K562 (cell line): ENCODE measurements at regions not wholly inside any gene's neighbourhood (a gene's known extent, or its start where the extent isn't known, plus 50 kb on each side); places are given as distances from the start of the nearest gene placed in this dataset.

Experiments used
- ATAC-seq: fragments of 200-7000 bp; cut with Tn5 transposase; 3 replicates; pipeline ENCODE4 v1.9.1; 2020; ENCODE audit warnings: moderate library complexity
- BruUV-seq: library from RNA; stranded (reverse); fragments of 400-500 nt; replicated peaks from 2 replicates; lab custom pipeline; 2021; lab: Mats Ljungman, UMichigan
- CTCF ChIA-PET: fragments of 300-600 bp; formaldehyde crosslinking; extraction: SDS; loops from one replicate; lab custom pipeline; 2021; ENCODE audit warnings: low intra/inter-chr PET ratio; lab: Yijun Ruan, JAX
- POLR2A ChIA-PET: fragments of 300-600, 350-650 bp; sonication (Branson Sonifier 250); formaldehyde crosslinking; extraction: SDS; loops from one replicate; lab custom pipeline; 2021; ENCODE audit warnings: antibody characterized with exemption, inconsistent platforms; lab: Yijun Ruan, JAX
- DNase-seq, 4 experiments: peaks; one replicate each; pipeline versions ENCODE4 v3.0.0 to v3.0.0-alpha.2; 2011 to 2018; ENCODE audit warnings: low spot score in 3 of 4, mixed read lengths in 3 of 4; ENCODE audit errors: extremely low read depth in 1 of 4
- FAIRE-seq: peaks from 2 replicates; lab custom pipeline; 2011; peaks lifted over from hg19 to GRCh38; lab: Jason Lieb, UNC
- H2AFZ ChIP-seq: 2 replicates; pipeline ENCODE4 v1.6.0; 2011; ENCODE audit warnings: low read depth, low read length, control low read depth, inconsistent platforms
- H3K27ac ChIP-seq: fragments of 200-600 bp; 3 replicates; pipeline ENCODE4 v1.8.0; 2011; ENCODE audit warnings: low read depth, mild to moderate bottlenecking, control low read depth, inconsistent platforms, low read length, moderate library complexity, mixed read lengths; ENCODE audit errors: extremely low read depth
- H3K27me3 ChIP-seq, 2 experiments: fragments of 300-600 bp in 1 of 2; 2 replicates in 1 of 2; 3 replicates in 1 of 2; pipeline versions ENCODE4 v1.6.0 to v1.8.0; 2011; ENCODE audit warnings: inconsistent platforms in 2 of 2, low read length in 2 of 2, mild to moderate bottlenecking in 1 of 2, mixed read lengths in 1 of 2, moderate library complexity in 1 of 2; ENCODE audit not compliant: control insufficient read depth in 2 of 2, insufficient read depth in 2 of 2
- H3K36me3 ChIP-seq: fragments of 300-600 bp; 3 replicates; pipeline ENCODE4 v1.8.0; 2011; ENCODE audit warnings: mild to moderate bottlenecking, low read length, inconsistent platforms; ENCODE audit not compliant: control insufficient read depth, insufficient read depth
- H3K4me1 ChIP-seq, 2 experiments: fragments of 200-600 bp in 1 of 2; replicated peaks in 1 of 2; 2 replicates in 1 of 2; 3 replicates in 1 of 2; pipeline versions ENCODE4 v1.5.1 to v1.8.0; 2011; ENCODE audit warnings: inconsistent platforms in 2 of 2, low read length in 2 of 2, mild to moderate bottlenecking in 1 of 2, mixed read lengths in 1 of 2, moderate library complexity in 1 of 2; ENCODE audit not compliant: control insufficient read depth in 2 of 2, insufficient read depth in 2 of 2
- H3K4me2 ChIP-seq: 2 replicates; pipeline ENCODE4 v1.6.1; 2011; ENCODE audit warnings: low read length, control low read depth, inconsistent platforms, mixed read lengths; ENCODE audit not compliant: insufficient read depth
- H3K4me3 ChIP-seq: fragments of 200-600 bp; sonication (generic), shearing (Covaris generic); 2 replicates; pipeline ENCODE4 v1.5.1; 2016; ENCODE audit warnings: control low read depth, inconsistent platforms
- H3K79me2 ChIP-seq: fragments of 200-600 bp; 3 replicates; pipeline ENCODE4 v1.8.0; 2011; ENCODE audit warnings: low read length, inconsistent platforms; ENCODE audit not compliant: control insufficient read depth, insufficient read depth
- H3K9ac ChIP-seq, 2 experiments: 2 replicates each; pipeline versions ENCODE4 v1.6.0 to v1.6.1; 2011; ENCODE audit warnings: low read depth in 2 of 2, low read length in 2 of 2, control low read depth in 1 of 2, inconsistent platforms in 1 of 2, mild to moderate bottlenecking in 1 of 2, mixed read lengths in 1 of 2; ENCODE audit not compliant: insufficient read depth in 1 of 2
- H3K9me1 ChIP-seq: one replicate; pipeline ENCODE4 v1.6.0; 2011; ENCODE audit warnings: inconsistent platforms, mild to moderate bottlenecking, low read length, moderate library complexity; ENCODE audit not compliant: control insufficient read depth, insufficient read depth
- H3K9me3 ChIP-seq: replicated peaks from 2 replicates; pipeline ENCODE4 v1.5.1; 2011; ENCODE audit warnings: low read depth, low read length, inconsistent platforms; ENCODE audit not compliant: control insufficient read depth, insufficient read depth
- H4K20me1 ChIP-seq: replicated peaks from 2 replicates; pipeline ENCODE4 v1.6.1; 2011; ENCODE audit warnings: low read length, inconsistent platforms, mixed read lengths; ENCODE audit not compliant: control insufficient read depth, insufficient read depth
- CCAR2 ChIP-seq: fragments of 200-400 bp; formaldehyde crosslinking; IDR thresholded peaks from 2 replicates; pipeline ENCODE4 v1.6.1; 2017; ENCODE audit warnings: mild to moderate bottlenecking, low read depth, low read length
- CSDE1 ChIP-seq, 2 experiments: fragments of 450-650 bp; IDR thresholded peaks; 2 replicates each; pipeline ENCODE4 v1.6.1; 2016; ENCODE audit warnings: mild to moderate bottlenecking in 1 of 2
- DNMT1 ChIP-seq: fragments of 450-650 bp; IDR thresholded peaks from 2 replicates; pipeline ENCODE4 v1.6.1; 2016; ENCODE audit warnings: antibody characterized with exemption, mild to moderate bottlenecking
- KAT2B ChIP-seq: IDR thresholded peaks from one replicate; pipeline ENCODE4 v1.6.1; 2012; ENCODE audit warnings: low read depth, mild to moderate bottlenecking, control low read depth, inconsistent platforms, low read length, moderate library complexity
- L3MBTL2 ChIP-seq: fragments of 450-650 bp; IDR thresholded peaks from 2 replicates; pipeline ENCODE4 v1.6.1; 2016; ENCODE audit warnings: mild to moderate bottlenecking, moderate library complexity
- SAFB ChIP-seq: fragments of 200-400 bp; formaldehyde crosslinking; IDR thresholded peaks from 2 replicates; pipeline ENCODE4 v1.6.1; 2017; ENCODE audit warnings: low read depth, low read length, borderline replicate concordance
- SMC3 ChIP-seq: conservative IDR thresholded peaks from 2 replicates; pipeline ENCODE4 v1.6.1; 2011; ENCODE audit warnings: low read depth, low read length, improper control_type of control experiment; ENCODE audit not compliant: insufficient read depth
- SNAPC5 ChIP-seq: fragments of 250-450 bp; sonication (Bioruptor Pico); IDR thresholded peaks from 2 replicates; pipeline ENCODE4 v1.8.0; 2021; ENCODE audit warnings: moderate library complexity, mild to moderate bottlenecking, inconsistent platforms
- SREBF2 ChIP-seq: sonication (generic); formaldehyde crosslinking; IDR thresholded peaks from 2 replicates; pipeline ENCODE4 v1.4.0; 2020; ENCODE audit warnings: mild to moderate bottlenecking, missing genetic modification reagents
- TCF3 ChIP-seq: sonication (generic); formaldehyde crosslinking; IDR thresholded peaks from 2 replicates; pipeline ENCODE4 v1.4.0; 2020; ENCODE audit warnings: mild to moderate bottlenecking, missing genetic modification reagents
- THRAP3 ChIP-seq: fragments of 450-650 bp; IDR thresholded peaks from 2 replicates; pipeline ENCODE4 v1.6.1; 2016; ENCODE audit warnings: mild to moderate bottlenecking, inconsistent platforms, borderline replicate concordance
- ZBTB9 ChIP-seq: fragments of 450-650 bp; formaldehyde crosslinking; IDR thresholded peaks from 2 replicates; pipeline ENCODE4 v1.4.0; 2020; ENCODE audit warnings: mild to moderate bottlenecking, moderate library complexity
- ZNF584 ChIP-seq: fragments of 200-800 bp; sonication (Bioruptor generic); IDR thresholded peaks from 2 replicates; pipeline ENCODE4 v1.6.1; 2016; ENCODE audit warnings: low read depth, mild to moderate bottlenecking, missing genetic modification characterization, missing compliant biosample characterization
- WGBS: fragments of 100-300 bp; shearing (Covaris generic); methylation state at CpG from one replicate; pipeline ENCODE4 v1.1.6; 2016; ENCODE audit warnings: low coverage, mixed read lengths; ENCODE audit not compliant: insufficient coverage; ENCODE audit errors: missing lambda C conversion rate; 5-methylcytosine and 5-hydroxymethylcytosine counted together
- in situ Hi-C: fragments of 300-500 bp; cut with MboI; formaldehyde crosslinking; loops from 4 replicates; pipeline ENCODE4 v1.15.0; 2018; ENCODE audit warnings: inconsistent platforms, mixed read lengths
- intact Hi-C: fragments of 100-400 bp; cut with micrococcal nuclease; formaldehyde crosslinking; loops from 2 replicates; pipeline ENCODE4 v1.14.2; 2022
- TF ChIP-seq, protein P1 (sequence below): fragments of 450-650 bp; IDR thresholded peaks from 2 replicates; pipeline ENCODE4 v1.6.1; 2018; ENCODE audit not compliant: partially characterized antibody
- TF ChIP-seq, protein P2 (sequence below): sonication (generic); formaldehyde crosslinking; IDR thresholded peaks from 2 replicates; pipeline ENCODE4 v1.8.1; 2022; ENCODE audit warnings: missing genetic modification reagents

- H3K4me3 ChIP-seq = no peak overlapping the region
- DNase-seq (no peak), ATAC-seq (no peak), FAIRE-seq (no peak)
- intact Hi-C loops = no loop called here
- TF ChIP-seq CCAR2 (no peak), SAFB (no peak), DNMT1 (no peak), CSDE1 (IDR thresholded peaks at IDR 0.05) (no peak), ZBTB9 (CRISPR knock-in tag) (no peak), KAT2B (no peak), SREBF2 (CRISPR knock-in tag) (no peak), SNAPC5 (CRISPR knock-in tag) (no peak), SMC3 (no peak), TCF3 (CRISPR knock-in tag) (no peak), ZNF584 (CRISPR knock-in tag) (no peak), L3MBTL2 (no peak), THRAP3 (no peak)
- TF ChIP-seq, protein P1, sequence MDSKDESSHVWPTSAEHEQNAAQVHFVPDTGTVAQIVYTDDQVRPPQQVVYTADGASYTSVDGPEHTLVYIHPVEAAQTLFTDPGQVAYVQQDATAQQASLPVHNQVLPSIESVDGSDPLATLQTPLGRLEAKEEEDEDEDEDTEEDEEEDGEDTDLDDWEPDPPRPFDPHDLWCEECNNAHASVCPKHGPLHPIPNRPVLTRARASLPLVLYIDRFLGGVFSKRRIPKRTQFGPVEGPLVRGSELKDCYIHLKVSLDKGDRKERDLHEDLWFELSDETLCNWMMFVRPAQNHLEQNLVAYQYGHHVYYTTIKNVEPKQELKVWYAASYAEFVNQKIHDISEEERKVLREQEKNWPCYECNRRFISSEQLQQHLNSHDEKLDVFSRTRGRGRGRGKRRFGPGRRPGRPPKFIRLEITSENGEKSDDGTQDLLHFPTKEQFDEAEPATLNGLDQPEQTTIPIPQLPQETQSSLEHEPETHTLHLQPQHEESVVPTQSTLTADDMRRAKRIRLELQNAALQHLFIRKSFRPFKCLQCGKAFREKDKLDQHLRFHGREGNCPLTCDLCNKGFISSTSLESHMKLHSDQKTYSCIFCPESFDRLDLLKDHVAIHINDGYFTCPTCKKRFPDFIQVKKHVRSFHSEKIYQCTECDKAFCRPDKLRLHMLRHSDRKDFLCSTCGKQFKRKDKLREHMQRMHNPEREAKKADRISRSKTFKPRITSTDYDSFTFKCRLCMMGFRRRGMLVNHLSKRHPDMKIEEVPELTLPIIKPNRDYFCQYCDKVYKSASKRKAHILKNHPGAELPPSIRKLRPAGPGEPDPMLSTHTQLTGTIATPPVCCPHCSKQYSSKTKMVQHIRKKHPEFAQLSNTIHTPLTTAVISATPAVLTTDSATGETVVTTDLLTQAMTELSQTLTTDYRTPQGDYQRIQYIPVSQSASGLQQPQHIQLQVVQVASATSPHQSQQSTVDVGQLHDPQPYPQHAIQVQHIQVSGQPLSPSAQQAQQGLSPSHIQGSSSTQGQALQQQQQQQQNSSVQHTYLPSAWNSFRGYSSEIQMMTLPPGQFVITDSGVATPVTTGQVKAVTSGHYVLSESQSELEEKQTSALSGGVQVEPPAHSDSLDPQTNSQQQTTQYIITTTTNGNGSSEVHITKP = no peak
- TF ChIP-seq, protein P2, sequence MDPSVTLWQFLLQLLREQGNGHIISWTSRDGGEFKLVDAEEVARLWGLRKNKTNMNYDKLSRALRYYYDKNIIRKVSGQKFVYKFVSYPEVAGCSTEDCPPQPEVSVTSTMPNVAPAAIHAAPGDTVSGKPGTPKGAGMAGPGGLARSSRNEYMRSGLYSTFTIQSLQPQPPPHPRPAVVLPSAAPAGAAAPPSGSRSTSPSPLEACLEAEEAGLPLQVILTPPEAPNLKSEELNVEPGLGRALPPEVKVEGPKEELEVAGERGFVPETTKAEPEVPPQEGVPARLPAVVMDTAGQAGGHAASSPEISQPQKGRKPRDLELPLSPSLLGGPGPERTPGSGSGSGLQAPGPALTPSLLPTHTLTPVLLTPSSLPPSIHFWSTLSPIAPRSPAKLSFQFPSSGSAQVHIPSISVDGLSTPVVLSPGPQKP (CRISPR knock-in tag) = no peak
- CTCF ChIA-PET = no interaction called here
- WGBS = 0% methylated on average over 1 of the region's 1 CpG
- no peak overlapping the region for H2AFZ ChIP-seq
- H3K9me3 ChIP-seq = no peaks in the 10 kb centered on the region
- H3K27me3 ChIP-seq = no peaks in the 10 kb centered on the region
- no peaks in the 10 kb centered on the region for H3K9me1 ChIP-seq
- POLR2A ChIA-PET = no interaction called here
- in situ Hi-C loops = no loop called here
- H3K79me2 ChIP-seq = no peaks in the 10 kb centered on the region
- BruUV-seq = no TSS peak
- no peaks in the 10 kb centered on the region for H3K4me1 ChIP-seq
- no peak overlapping the region for H3K9ac ChIP-seq
- no peaks in the 10 kb centered on the region for H3K36me3 ChIP-seq
- no peak overlapping the region for H3K27ac ChIP-seq
- H4K20me1 ChIP-seq = no peaks in the 10 kb centered on the region
- no peak overlapping the region for H3K4me2 ChIP-seq
Observed at GRCh38 chr13:34620862-34621261, 321.2 kb upstream of the NBEA start.
